ENCODE measurements at regions not wholly inside any gene's neighbourhood (a gene's known extent, or its start where the extent isn't known, plus 50 kb on each side); places are given as distances from the start of the nearest gene placed in this dataset.
A peak's percentile ranks its signal among the peaks of the same experiment; 100 is the strongest.

GRCh38 chr7:10104292-10104691 lies 869.4 kb upstream of the PHF14 start:
- DNase-seq, result no peak

More at GRCh38 chr7:10104292-10104691, 869.4 kb upstream of the PHF14 start:
- Histone ChIP-seq H2BK120ac (ENCODE audit: low read depth, low read length, poor library complexity, severe bottlenecking) (no peak overlapping the region), H3K4me1 (ENCODE audit: insufficient read depth, low read length) (no peaks in the 10 kb centered on the region), H4K8ac (replicated peaks; ENCODE audit: insufficient read length, low read depth, low read length) (no peak overlapping the region), H2BK20ac (ENCODE audit: low read depth, low read length, poor library complexity, severe bottlenecking) (no peak overlapping the region), H3K9me3 (ENCODE audit: control insufficient read depth, low read depth, low read length) (no peaks in the 10 kb centered on the region), H4K91ac (ENCODE audit: insufficient read length, low read depth, low read length) (no peak overlapping the region), H3K27me3 (ENCODE audit: insufficient read depth, low read length) (no peaks in the 10 kb centered on the region), H4K20me1 (ENCODE audit: control insufficient read depth, insufficient read depth, insufficient read length) (no peaks in the 10 kb centered on the region), H3K79me2 (ENCODE audit: insufficient read depth, low read length) (no peaks in the 10 kb centered on the region), H2BK12ac (ENCODE audit: insufficient read length, low read depth, low read length) (no peak overlapping the region), H2AFZ (ENCODE audit: low read length) (no peak overlapping the region), H2AK5ac (ENCODE audit: insufficient read length, low read length) (no peak overlapping the region), H3K23me2 (ENCODE audit: insufficient read length, low read depth, low read length, poor library complexity, severe bottlenecking) (no peaks in the 10 kb centered on the region), H3K4ac (ENCODE audit: low read depth, low read length) (no peak overlapping the region), H3T11ph (ENCODE audit: low read length) (no peak overlapping the region), H3K56ac (ENCODE audit: insufficient read length, low read depth, low read length) (no peak overlapping the region), H3K79me1 (ENCODE audit: insufficient read depth, low read depth, low read length, poor library complexity, severe bottlenecking) (no peaks in the 10 kb centered on the region), H3K27ac (ENCODE audit: insufficient read length, low read depth, low read length) (no peak overlapping the region), H2BK15ac (ENCODE audit: low read depth, low read length) (no peak overlapping the region), H3K18ac (ENCODE audit: insufficient read length, low read depth, low read length) (no peak overlapping the region), H3K9ac (ENCODE audit: extremely low read depth, insufficient read length, low read length) (no peak overlapping the region), H4K5ac (ENCODE audit: insufficient read length, low read depth, low read length) (no peak overlapping the region), H3K23ac (ENCODE audit: insufficient read length, low read depth, low read length) (no peak overlapping the region), H2BK5ac (ENCODE audit: insufficient read length, low read length) (no peak overlapping the region), H3K14ac (ENCODE audit: insufficient read depth, low read length) (no peak overlapping the region), H3K4me2 (ENCODE audit: insufficient read depth, insufficient read length, low read length) (no peak overlapping the region)
- WGBS (ENCODE audit: extremely low coverage, insufficient read length, low lambda C conversion rate), result no CpG with 5 or more reads among the region's 3 CpGs
- Mint-ChIP-seq H3K4me3 (no peak overlapping the region), H3K36me3 (ENCODE audit: insufficient read depth in 1 of 3, low read depth in 3 of 3) (no peaks in the 10 kb centered on the region), H3K9me3 (no peaks in the 10 kb centered on the region), H3K27me3 (ENCODE audit: low read depth) (no peaks in the 10 kb centered on the region; the same call in 1 of the 2 replicates), H3K4me1 (no peaks in the 10 kb centered on the region; a peak in 1 of 4 replicates), H3K27ac (no peak overlapping the region)
- peak; percentile 23; the same call in 1 of the 3 replicates for TF ChIP-seq CTCF (conservative IDR thresholded peaks at IDR 0.05)

Data from H9 (cell line).